ENCODE measurements at regions not wholly inside any gene's neighbourhood (a gene's known extent, or its start where the extent isn't known, plus 50 kb on each side); places are given as distances from the start of the nearest gene placed in this dataset.
A peak's percentile ranks its signal among the peaks of the same experiment; 100 is the strongest.

DNA sequence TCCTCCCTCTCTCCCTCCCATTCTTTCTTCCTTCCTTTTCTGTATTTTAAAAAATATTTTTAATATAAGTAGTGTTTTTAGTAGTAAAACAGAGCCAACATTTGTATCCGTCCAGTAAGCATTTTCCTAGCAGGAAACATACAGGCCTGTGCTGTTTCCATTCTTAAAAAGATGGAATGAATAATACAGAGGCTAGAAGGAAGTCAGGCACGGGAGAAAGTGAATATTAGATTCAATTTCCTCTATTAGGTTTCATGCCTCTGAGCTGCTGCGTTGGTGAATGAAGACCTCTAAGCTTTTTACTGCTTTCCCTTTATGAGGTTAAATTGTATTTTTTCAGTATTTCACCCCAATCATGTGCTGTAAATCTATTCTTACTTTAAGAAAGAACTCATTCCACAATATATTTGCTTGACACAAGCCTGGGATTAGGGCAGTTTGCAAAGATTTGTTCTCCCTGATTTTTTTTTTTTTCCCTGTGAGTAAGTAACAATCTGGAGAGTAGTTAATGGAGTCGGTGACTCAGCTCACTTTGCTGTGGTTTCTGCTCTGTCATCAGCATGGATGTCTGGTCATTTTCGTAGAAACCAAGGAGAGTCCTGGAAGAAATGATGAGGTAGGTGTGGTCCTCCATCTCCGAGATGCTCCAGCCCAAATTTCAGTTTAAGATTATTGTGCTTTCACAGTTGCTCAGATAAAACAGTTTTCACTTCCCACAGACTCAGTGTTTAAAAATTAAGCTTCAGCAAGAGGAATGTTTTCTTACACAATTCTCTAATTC lies 76.1 kb upstream of the PITRM1 start:
- no peak for DNase-seq

DNA sequence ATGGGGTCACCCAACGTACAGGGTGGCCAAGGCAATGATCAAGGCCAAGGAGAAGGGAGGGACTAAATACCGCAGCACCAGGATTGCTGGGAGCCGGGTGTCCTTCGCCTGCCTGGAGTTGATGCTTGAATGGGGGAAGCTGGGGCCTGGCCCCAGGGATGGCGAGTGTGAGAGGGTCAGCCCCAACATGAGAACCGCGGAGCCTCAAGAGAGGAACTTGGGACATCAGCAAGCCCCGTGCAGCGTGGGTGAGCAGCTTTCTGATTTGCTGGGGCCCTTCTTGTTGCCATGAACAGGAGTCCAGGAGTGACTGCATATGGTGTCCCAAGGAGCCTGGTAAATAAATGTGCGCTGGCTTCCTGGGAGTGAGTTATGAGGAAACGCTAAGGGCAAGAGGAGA lies 72.8 kb upstream of the PITRM1 start:
- DNase-seq = no peak

DNA sequence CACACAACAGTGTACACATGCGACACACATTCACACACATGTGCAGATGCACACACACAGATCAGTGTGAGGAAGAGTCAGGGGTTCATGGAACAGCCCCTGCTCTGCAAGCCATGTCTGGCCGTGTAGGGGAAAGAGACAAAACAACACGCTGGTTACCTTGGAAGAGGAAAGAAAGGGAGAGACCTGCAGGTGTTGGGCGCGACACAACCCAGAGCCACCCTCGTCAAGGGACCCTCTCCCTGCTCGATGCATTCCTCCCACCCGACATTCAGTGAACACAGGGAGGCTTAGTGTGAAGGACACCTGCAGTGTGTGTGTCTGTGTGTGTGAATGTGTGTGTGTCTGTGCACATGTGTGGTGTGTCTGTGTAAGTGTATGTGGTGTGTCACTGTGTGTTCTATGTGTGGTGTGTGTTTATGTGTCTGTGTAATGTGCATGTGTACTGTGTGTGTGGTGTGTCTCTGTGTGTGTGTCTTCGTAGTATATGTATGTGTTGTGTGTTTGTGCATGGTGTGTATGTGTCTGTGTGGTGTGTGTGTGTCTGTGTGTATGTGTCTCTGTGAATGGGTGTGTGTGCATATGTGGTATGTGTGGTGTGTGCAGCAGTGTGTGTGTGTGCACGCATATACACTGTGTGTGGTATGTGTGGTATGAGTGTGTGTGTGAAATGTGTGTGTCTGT lies 69.5 kb upstream of the PITRM1 start:
- no peak for DNase-seq

DNA sequence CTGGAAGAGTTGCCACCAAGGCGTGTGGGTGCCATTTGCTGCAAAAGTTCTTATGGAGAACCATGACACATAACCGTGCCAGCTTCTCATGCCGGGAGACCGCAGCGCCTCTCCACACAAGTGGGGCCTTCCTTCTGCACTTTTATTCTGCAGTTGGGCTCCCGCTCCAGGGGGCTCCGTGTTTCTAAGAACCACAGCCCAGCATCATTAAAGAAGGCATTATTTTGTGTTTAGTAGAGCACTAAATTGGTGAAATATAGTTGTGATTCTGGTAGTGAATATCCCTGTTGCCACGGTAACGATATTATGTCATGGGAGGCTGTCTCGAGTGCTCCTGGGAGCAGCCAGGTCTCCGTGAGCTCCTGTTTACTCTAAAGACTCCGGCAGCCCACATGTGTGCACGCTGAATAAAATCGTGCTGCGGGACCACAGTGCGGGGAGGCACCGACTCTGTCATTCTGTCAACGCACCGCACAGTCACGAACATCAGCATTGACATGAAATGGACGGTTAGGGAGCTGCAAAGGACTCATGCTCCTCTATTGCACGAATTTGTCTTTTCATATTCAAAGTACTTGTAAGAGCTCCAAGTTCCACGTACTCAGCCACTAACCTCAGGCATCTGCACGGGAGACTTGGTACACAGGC lies 68.8 kb upstream of the PITRM1 start:
- DNase-seq = no peak

DNA sequence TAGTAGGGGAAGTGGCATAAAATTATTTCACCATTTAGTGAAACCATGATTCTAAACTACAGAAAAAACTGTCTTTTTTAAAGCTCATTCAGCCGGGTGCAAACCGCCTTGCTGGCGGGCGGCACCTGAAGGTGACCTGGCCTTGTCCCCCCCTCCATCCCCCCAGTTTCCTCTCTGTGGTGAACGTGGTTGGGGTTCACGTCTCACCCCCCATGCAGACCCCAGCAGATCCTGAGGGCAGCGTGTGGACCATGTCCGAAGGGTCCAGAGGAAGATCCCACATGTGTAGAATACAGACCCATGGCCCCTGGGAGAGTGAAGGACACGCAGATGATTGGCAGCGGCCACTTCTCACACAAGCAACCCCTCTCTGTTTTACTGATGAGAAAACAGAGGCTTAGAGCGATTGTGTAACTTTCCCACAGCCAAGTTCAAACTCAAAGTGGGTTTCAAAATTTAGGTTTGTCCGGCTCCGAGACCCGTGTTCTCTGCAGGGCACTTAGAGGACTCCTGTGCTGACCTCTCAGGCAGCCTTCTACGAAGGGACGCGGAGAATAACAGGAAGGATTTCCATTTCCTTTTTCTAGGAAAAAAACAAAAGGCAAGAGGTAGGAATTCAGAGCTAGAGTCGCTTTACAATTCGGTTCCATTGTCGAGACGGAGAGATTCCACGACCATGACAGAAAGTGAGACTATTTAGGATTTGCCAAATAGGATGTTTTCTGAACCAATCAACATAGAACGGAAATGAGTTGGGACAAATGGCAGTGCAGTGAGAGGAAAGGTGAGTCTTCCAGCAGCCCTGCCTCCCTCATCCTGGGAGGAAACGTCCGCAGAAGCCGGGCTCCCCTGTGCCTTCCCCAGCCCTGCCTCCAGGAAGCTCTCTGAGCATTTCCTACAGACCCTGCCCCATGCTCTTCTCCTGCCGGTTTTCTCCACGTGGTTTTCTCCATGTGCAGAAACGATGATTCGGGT lies 67.6 kb upstream of the PITRM1 start:
- no peak for DNase-seq

DNA sequence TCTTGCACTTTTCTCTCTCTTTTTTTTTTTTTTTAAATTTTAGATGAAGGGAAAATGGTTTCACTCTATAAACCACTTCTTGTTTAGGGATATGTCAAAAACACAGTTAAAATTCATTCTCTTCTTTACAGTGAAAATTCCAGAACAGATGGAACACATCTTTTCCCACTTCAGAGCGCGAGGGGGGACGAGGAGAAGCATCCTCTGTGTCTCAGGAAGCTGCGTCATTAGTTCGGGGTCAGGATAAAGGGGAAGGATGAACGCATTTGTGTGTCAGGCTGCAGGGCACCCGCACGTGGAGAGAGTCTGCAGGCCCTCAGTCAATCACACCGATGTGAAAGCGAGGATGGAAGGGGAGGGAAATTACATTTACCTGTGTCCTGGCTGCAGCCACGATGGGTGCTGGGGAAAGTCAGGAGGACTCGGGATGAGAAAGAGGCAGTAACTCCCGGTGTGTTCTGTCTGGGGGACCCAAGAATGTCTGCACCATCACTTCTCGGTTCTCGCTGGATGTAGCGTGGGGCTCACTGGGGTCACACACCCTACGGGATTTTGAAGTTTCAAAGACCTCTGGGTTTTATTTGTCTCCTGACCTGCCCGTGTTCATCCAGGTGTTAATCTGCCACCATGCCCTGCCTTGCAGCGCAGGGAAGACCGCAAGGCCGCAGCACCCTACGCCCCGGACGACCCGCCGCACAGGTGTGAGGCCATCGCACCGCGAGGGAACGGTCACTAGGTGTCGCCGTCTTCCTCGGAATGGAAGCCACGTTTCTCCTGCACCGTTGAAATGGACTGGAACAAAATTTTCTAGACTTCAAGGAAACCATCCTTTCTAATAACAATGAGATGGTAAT lies 66.7 kb upstream of the PITRM1 start:
- DNase-seq = peak; percentile 90

DNA sequence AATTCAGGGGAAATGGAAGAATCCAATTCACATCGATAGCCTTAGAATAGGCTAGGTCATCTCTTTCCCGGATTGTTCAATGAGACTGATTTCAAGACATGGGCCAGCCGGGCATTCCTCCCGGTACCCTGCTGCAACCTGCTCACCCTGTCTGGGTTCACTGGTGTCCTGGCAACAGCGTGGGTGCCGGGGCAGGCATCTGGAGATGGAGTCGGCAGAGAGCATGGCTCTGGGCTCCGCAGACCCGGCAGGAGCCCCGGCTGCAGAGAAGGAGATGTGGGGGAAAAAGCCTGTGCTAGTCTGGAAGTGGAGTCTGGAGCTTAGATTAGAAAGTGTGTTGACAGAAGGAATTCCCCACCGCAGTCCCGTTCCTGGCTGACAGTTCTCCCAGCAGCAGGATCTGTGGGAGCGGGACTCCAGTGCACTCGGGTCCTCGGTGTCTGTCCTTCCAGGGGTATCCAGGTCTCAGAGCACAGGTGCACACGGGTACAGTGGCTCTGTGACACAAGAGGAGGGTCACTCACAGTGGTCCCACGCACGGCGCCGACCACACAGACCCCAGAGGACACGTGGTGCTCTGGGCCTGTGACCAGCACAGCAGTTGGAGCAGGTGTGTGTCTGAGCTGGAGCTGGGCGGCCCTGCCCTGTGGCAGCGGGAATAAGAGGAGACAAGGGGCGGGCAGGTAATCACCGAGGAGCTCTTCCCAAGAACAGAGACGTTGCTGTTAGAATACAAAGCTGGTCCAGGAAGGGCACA lies 65.7 kb upstream of the PITRM1 start:
- no peak for DNase-seq

DNA sequence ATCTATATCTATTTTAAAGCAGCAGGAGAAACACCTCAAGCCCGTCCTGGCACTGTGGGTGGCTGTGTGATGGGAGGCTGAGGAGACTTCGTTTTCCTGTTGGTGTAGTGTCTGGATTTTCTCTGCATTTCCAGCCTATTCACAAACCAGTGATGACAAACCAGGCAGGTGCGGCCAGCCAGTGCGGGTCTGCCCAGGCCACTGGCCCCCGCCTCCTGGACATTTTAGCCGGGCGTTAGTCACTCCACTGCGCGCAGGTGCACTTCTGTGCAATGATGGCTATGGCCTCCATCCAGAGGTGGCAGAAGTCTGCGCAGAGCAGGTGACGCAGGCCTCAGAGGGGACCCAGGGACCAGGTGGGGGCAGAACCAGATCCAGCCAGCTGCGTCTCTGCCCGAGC lies 64.9 kb upstream of the PITRM1 start:
- no peak for DNase-seq

DNA sequence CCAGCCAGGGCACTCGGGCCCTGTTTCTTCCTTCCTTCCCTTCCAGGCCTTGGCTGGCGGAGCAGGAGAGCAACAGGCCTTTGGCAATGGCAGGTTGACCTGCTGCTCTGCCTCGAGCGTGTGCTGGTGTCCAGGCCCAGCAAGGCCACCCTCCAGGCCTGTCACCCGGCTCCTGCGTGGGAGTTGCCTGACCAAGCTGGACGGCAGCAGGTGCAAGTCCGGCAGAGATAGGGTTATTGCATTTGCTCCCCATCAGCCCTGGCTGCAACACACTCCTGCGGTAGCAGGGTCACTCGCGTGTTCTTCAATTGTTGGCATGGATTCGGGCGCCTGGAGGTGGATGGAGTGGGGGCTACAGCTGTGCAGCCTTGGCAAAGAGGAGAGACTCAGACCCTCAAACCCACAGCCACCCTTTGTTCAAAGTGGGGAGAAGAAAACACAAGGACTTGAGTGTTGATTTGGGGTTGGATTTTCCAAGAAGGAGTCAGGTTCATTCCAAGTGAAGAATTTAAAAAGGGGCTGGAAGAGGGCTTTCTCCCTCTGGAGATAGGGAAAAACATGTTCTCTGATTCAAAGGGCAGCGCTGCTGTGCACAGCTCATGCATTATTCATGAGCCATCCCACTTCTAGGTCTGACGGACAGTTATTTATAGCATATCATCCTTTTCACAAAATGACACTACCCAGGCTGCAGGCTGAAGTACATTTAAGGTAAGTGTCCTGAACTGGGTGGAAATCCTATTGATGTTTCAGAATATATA lies 64.2 kb upstream of the PITRM1 start:
- no peak for DNase-seq

DNA sequence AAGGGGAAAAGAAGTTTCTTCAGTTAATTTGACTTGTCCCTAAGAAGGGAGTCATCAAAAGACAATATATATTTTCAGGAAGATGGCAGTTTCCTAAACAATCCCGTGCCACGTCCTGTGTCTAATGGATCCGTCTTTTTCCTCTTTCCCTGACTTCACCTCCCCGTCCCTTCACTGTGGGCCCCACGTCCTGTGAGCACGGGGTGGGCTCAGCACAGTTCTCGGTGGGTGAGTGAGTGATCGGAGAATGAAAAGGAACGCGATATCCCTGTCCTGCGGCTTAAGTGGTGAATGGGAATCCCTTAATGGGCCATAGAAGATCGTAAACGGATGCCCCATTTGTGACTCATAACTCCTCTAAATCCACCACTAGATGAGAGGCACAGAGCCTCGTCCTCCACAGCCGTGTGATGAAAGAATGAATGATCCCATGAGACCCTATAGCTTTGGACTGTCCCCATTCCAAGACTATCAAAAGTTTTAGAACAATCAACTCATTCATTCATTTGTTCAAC lies 63.5 kb upstream of the PITRM1 start:
- DNase-seq = no peak

DNA sequence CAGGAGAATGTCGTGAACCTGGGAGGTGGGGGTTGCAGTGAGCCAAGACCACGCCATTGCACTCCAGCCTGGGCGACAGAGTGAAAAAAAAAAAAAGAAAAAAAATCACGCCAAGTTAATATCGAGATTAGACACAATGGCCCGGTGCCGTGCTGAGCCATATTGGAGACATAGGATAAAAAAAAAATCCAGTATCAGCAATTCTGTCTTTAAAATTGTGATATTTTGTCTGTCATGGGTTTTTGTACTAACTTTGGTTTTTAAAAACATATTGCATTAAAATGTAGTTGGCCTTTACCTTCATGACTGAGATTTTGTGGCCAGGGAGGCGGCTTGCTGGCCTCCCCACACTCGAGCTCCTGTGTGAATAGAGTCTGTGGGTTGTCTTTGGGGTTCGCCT lies 62.8 kb upstream of the PITRM1 start:
- no peak for DNase-seq

DNA sequence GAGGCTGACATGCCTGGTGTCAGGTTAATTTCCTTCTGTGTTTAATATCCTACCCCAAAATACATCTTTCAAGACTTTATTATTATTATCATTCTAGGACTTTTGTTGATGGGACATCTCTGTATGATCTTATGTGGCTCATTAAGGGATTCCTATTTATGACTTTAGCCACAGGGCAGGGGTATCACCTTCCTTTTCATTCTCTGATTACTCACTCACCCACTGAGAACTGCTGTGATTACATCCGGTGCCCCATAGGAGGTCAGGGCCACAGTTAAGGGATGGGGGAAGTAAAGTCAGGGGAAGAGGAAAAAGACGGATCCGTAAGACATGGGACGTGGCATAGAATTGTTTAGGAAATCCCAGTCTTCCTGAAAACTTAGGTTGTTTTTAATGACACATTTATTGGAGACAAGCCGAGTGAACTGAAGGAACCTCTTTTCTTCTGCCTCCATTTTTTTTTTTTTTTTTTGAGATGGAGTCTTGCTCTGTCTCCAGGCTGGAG lies 61.0 kb upstream of the PITRM1 start:
- DNase-seq = no peak

DNA sequence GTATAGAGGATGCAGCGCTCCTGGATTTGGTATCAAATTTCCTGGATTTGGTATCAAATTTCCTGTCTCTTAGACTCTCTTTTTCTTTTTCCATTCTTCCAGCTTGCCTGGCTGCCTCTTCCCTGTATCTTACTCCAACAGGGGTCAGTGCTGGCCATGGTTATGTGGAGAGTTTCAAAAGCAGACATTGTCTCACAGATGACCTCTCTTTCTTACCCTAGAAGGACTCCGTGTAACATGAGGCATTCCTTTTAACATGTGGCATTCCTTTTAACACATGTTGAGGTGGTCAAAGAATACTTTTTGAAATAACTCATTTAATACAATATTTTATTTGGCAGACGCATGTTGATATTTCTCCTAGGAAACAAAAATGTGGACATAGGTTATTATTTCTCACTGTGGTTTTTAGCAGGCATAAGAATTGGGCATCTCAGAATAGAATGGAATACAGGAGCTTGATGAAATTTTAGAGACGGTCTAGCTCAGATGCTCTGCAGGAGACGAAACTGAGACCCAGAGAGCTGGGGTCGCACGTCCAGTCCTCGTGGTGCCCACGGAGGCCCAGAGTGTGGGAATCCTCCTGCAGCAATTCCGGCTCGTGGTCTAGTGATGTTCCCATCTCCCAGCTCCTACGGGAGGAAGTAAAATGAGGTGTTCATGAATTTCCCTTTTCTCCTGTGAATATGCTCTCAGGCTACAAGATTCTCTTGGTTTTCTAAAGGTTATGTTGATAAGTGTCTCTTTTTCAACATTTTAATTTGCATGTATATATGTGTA lies 59.6 kb upstream of the PITRM1 start:
- no peak for DNase-seq

DNA sequence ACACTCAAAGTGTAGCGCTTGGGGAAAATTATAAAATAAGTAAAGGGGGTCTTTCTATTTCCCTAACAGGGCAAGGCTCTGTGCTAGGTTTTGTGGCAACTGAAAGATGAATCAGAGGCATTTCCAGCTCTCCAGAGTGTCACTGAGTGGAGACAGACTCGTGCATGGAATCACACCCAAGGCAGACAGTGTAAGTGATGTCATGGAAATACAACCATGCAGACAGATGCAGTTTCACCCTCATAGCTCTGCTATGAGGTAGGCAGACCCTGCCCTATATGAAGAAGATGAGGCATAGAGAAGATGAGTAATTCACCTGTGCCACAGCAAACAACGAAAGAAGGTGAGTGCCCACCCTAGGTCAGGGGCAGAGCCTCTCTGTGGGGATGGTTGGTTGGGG lies 57.2 kb upstream of the PITRM1 start:
- no peak for DNase-seq

DNA sequence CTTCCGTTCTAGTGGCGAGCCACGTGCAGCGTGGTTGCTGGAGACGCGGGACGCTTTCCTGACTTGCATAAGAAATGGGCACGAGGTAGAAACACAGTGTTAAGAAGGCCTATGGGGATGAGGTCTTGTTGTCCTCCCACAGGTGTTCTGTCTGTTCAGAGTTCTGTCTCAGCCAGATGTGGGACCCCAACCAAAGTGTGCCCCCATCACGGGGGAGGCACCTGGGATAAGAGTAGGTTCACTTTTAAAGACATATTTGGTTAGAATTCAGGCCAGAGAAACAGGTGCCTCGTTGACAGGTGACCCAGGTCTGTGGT lies 56.0 kb upstream of the PITRM1 start:
- peak; percentile 58 for DNase-seq

DNA sequence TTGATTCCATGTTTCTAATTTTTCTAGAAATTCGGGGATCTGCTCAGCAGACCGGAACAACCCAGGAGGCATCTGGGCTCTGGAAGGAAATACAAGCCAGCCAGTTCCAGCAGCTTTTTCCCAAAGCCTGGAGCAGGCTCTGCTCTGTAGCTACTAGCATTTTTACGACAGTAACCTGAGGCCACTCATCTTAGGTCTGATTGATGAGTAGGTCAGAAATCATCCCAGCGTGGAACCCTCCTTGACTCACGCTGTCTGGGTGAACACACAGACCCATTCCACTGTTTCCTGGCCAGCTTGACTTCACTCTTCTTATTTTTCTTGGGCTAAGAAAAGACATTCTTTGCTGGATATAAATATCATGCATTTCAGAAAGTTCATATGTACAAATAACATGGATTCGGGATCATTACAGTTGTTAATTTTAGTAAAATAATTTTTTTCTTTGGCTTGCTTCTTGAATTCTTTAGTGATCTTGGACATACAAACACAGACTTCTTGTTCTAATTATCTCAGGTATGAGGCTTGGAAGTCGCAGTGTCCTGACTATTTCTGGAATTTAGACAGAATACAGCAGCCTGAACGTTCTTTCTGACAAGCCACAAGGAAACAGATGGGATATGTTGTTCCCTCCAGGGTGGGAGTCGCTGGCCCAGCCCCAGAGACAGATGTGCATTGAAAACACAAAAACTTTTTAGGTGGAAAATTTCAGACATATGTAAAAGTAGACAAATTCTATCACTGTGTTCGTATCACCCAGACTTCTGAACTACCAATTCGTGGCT lies 54.6 kb upstream of the PITRM1 start:
- no peak for DNase-seq

DNA sequence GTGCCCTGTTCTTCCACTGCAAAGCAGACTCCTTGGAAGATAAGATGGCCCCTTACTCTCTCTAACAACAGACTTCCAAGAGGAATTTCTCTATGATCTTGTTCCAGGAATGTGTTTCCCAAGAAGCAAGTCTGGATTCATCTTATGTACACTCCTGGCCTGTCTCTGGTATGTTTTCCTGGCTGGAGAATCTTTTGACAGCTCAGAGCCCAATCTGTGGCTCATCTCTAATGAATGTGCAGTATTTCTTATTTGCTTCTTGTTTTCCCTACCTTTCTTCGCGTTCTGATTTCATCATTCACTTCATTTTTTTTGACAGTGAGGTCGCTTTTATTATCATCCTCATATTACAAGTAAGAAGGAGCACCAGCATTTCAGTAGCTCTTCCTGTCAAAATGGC lies 53.0 kb upstream of the PITRM1 start:
- DNase-seq = no peak

DNA sequence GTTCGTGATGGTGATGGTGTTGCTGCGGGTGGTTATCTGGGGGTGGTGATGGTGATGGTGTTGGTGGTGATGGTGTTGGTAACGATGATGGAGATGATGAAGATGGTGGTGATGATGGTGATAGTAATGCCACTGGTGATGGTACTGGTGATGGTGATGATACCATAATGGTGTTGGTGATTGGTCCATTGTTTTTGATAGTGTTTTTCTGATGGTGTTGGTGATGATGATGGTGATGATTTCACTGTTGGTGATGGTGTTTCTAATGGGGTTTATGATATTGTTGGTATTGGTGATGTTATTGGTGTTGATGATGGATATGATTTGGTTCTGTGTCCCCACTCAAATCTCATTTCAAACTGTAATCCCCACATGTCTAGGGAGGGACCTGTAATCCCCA lies 51.7 kb upstream of the PITRM1 start:
- no peak for DNase-seq

DNA sequence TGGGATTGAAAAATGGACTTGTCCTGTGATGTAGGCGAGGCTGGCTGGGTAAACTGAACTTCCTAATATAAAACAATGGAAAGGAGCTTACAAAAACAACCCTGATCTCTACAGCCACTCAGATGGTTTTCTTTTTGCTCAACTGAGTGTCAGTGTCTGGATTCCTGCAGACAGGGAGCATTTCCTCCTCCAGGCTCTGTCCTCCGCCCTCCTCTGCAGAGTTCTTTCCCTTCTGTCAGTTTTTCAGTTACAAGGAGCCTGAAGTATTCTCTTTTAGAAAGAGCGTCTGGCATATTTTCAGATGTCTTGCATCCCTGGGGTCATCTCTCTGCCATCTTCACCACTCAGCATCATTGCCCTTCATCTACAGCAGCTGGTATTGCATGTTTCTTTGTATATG lies 50.0 kb upstream of the PITRM1 start:
- no peak for DNase-seq

Data from activated CD8-positive, alpha-beta memory T cell treated with anti-CD3 and anti-CD28 coated beads for 24 hours (primary cell).